Progenitor cell of endocrine pancreas (in vitro differentiated cells): ENCODE measurements at regions not wholly inside any gene's neighbourhood (a gene's known extent, or its start where the extent isn't known, plus 50 kb on each side); places are given as distances from the start of the nearest gene placed in this dataset.
"Not testable (repeated sequence)": the region's sequence is repeated elsewhere in the genome, so short reads cannot be mapped to it uniquely, and the experiment has no call there.

ENCODE experiments used
- DNase-seq: peaks from one replicate; pipeline ENCODE4 v3.0.0; 2021; ENCODE audit warnings: low spot score; ENCODE audit not compliant: unreplicated experiment
- H3K27ac Mint-ChIP-seq: 2 replicates; pipeline ENCODE4 v1.8.0; 2021; ENCODE audit warnings: mild to moderate bottlenecking, moderate library complexity, mixed read lengths
- H3K27me3 Mint-ChIP-seq: 2 replicates; pipeline ENCODE4 v1.8.0; 2021; ENCODE audit warnings: mixed read lengths
- H3K36me3 Mint-ChIP-seq: 2 replicates; pipeline ENCODE4 v1.8.0; 2022; ENCODE audit warnings: mixed read lengths; ENCODE audit not compliant: insufficient read depth
- H3K4me1 Mint-ChIP-seq: 2 replicates; pipeline ENCODE4 v1.8.0; 2021; ENCODE audit warnings: low read depth, mixed read lengths
- H3K4me3 Mint-ChIP-seq: 2 replicates; pipeline ENCODE4 v1.8.0; 2021; ENCODE audit warnings: low read depth, mild to moderate bottlenecking, moderate library complexity, mixed read lengths
- H3K9me3 Mint-ChIP-seq: 2 replicates; pipeline ENCODE4 v1.8.0; 2021; ENCODE audit warnings: low read depth, mixed read lengths
- TF ChIP-seq, protein P1 (sequence below): fragments of 200-600 bp; sonication (generic); IDR thresholded peaks from one replicate; pipeline ENCODE4 v1.5.0; 2021; ENCODE audit warnings: antibody characterized with exemption, mild to moderate bottlenecking; ENCODE audit not compliant: unreplicated experiment

DNA sequence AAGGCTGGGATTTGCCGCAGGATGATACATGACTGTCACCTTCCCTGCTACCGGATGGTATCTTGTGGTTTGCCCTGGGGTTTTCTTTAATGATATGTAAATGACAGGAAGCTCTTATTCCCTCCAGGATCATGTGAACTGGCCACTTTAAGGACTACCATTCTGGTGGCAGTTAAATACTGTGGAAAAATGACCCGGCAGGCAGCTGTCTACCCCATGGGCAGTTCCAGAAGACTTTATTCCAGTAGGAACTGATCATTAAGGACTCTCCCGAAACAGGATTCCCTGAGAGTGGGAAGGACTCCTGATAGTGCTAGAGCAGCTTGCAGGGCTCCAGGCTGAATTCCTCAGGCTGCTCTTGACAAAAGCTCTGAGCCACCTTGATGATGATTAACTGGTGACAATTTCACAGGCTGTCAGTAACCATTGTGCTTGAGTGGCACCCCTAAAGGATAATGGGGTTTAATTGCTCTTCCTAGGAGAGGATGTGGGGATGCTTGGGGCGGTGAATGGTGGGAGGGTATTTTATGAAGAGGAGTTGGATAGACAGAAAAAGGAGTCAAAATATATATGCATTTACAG, 212.0 kb downstream of the CPS1 start:
- H3K9me3 Mint-ChIP-seq: peaks cover 13% of the 10 kb centered on the region
- H3K4me1 Mint-ChIP-seq: peaks cover 2% of the 10 kb centered on the region
- TF ChIP-seq, protein P1, sequence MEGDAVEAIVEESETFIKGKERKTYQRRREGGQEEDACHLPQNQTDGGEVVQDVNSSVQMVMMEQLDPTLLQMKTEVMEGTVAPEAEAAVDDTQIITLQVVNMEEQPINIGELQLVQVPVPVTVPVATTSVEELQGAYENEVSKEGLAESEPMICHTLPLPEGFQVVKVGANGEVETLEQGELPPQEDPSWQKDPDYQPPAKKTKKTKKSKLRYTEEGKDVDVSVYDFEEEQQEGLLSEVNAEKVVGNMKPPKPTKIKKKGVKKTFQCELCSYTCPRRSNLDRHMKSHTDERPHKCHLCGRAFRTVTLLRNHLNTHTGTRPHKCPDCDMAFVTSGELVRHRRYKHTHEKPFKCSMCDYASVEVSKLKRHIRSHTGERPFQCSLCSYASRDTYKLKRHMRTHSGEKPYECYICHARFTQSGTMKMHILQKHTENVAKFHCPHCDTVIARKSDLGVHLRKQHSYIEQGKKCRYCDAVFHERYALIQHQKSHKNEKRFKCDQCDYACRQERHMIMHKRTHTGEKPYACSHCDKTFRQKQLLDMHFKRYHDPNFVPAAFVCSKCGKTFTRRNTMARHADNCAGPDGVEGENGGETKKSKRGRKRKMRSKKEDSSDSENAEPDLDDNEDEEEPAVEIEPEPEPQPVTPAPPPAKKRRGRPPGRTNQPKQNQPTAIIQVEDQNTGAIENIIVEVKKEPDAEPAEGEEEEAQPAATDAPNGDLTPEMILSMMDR: no peak
- no peak for DNase-seq
- no peak overlapping the region for H3K4me3 Mint-ChIP-seq
- no peaks in the 10 kb centered on the region for H3K27me3 Mint-ChIP-seq
- H3K27ac Mint-ChIP-seq: peak overlapping the region; percentile 21
- peaks cover 3% of the 10 kb centered on the region for H3K36me3 Mint-ChIP-seq

DNA sequence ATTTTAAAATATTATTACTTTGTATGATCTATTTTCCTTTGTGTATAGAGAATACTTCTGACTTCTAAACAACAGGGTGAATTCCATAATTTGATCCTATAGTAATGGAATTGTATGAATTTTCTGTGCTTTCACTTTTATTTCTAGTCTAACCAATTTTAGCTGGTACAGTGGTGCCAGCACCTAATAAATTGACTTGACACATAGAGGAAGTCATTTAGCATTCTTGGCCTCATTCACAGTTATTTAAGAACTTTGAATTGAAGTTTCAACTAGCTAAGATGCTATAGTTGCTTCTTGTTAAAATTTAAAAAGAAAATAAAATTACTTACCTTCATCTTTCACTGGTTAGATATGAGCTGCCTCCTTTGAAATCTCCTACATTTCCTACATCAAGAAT, 220.4 kb downstream of the CPS1 start:
- no peak for DNase-seq
- Mint-ChIP-seq H3K27ac (no peak overlapping the region), H3K4me1 (no peaks in the 10 kb centered on the region), H3K36me3 (no peaks in the 10 kb centered on the region), H3K27me3 (no peaks in the 10 kb centered on the region), H3K9me3 (peaks cover 3% of the 10 kb centered on the region), H3K4me3 (no peak overlapping the region)
- TF ChIP-seq, protein P1: no peak

DNA sequence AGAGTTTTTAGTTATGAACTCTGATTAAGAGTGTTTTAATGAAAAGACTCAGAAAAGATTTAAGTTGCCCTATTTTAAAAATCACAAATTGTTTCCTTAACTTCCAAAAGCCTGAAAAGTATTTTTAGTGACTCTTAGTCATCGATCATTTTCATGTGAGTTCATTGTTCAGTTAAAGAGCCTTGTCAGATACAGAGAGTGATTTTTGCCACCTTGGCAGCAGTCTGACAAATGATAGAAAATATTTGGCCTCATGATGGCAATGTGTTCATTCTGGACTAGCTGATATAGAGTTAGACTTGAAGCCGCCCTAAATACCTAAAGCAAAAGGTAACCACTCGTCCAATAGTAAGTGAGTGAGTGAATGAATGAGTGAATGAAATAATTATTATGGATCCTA, 225.8 kb downstream of the CPS1 start:
- Mint-ChIP-seq H3K27ac (peak overlapping the region; percentile 61), H3K9me3 (no peaks in the 10 kb centered on the region), H3K27me3 (no peaks in the 10 kb centered on the region), H3K36me3 (no peaks in the 10 kb centered on the region), H3K4me1 (no peaks in the 10 kb centered on the region), H3K4me3 (no peak overlapping the region)
- TF ChIP-seq, protein P1: no peak
- DNase-seq: no peak

DNA sequence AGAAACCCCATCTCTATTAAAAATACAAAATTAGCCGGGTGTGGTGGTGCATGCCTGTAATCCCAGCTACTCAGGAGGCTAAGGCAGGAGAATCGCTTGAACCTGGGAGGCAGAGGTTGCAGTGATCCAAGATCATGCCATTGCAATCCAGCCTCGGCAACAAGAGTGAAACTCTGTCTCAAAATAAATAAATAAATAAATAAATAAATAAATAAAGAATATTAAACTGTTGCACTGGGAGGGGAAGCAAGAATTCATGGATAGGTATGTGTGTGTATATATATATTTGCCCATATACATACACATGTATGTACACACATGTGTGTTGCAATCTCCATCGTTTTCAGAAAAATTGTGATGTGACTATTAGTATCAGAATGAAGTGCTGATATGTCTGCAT, 231.4 kb downstream of the CPS1 start:
- not testable (repeated sequence) for H3K4me1 Mint-ChIP-seq, H3K27ac Mint-ChIP-seq, H3K9me3 Mint-ChIP-seq, DNase-seq, H3K36me3 Mint-ChIP-seq, H3K4me3 Mint-ChIP-seq, H3K27me3 Mint-ChIP-seq

DNA sequence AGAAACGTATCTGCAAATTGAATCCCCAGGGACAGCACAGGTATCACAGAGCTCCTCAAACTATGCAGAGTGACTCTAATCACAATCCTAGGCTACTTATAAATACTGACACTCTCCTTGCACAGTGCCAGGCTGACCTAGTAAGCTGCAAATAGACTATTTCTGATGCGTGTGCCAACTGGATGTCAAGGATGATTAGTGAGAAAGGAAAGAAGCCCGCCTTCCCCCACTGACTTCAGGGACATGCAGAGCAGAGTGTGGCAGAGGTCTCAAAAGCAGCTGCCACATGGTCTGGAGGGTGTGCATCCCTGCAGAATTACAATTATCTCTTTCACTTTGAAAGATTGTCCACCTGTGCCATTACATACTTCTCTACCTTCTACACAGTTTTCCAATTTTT, 235.6 kb downstream of the CPS1 start:
- no peak overlapping the region for H3K27ac Mint-ChIP-seq
- no peak overlapping the region for H3K4me3 Mint-ChIP-seq
- no peak for DNase-seq
- H3K36me3 Mint-ChIP-seq: no peaks in the 10 kb centered on the region
- H3K4me1 Mint-ChIP-seq: no peaks in the 10 kb centered on the region
- no peaks in the 10 kb centered on the region for H3K27me3 Mint-ChIP-seq
- TF ChIP-seq, protein P1: no peak
- no peaks in the 10 kb centered on the region for H3K9me3 Mint-ChIP-seq

DNA sequence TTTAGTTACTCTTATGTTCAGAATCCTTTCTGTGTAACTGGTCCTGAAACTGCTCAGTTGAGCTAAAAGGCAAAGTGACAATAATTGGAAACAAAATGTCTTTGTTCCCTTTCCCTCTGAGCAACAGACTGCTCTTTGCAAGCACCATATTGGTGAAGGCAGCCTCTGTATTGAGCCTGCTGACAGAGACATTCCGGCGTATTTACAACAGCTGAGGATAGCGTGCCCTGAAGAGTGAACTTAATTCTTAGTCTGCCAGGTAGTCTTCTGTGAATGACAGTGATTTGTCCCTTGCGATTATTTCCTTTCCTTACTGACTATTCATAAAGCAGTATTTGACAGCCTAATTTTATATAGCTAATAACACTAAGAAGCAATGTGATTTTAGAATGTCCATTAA, 239.1 kb downstream of the CPS1 start:
- no peak for DNase-seq
- no peaks in the 10 kb centered on the region for H3K4me1 Mint-ChIP-seq
- TF ChIP-seq, protein P1: no peak

More for the DNA sequence above, 239.1 kb downstream of the CPS1 start:
- H3K4me3 Mint-ChIP-seq: no peak overlapping the region
- no peak overlapping the region for H3K27ac Mint-ChIP-seq
- H3K36me3 Mint-ChIP-seq: no peaks in the 10 kb centered on the region
- no peaks in the 10 kb centered on the region for H3K9me3 Mint-ChIP-seq
- H3K27me3 Mint-ChIP-seq: no peaks in the 10 kb centered on the region
